SHP77 treated with DMSO at 0.1 percent for 48 hours (cell line): ENCODE measurements at regions not wholly inside any gene's neighbourhood (a gene's known extent, or its start where the extent isn't known, plus 50 kb on each side); places are given as distances from the start of the nearest gene placed in this dataset.

ENCODE experiments used
- DNase-seq: peaks from one replicate; lab custom pipeline; 2025; lab: John Stamatoyannopoulos, UW

- DNase-seq = no peak
Observed at GRCh38 chr6:168155821-168156741, 77.1 kb upstream of the FRMD1 start.

- DNase-seq = no peak
Observed at GRCh38 chr6:168155193-168155592, 76.2 kb upstream of the FRMD1 start.

- DNase-seq = no peak
Observed at GRCh38 chr6:168154263-168154917, 75.4 kb upstream of the FRMD1 start.

GRCh38 chr6:168153553-168153952 lies 74.5 kb upstream of the FRMD1 start:
- DNase-seq = no peak

GRCh38 chr6:168152980-168153379 lies 74.0 kb upstream of the FRMD1 start:
- DNase-seq = no peak

DNA sequence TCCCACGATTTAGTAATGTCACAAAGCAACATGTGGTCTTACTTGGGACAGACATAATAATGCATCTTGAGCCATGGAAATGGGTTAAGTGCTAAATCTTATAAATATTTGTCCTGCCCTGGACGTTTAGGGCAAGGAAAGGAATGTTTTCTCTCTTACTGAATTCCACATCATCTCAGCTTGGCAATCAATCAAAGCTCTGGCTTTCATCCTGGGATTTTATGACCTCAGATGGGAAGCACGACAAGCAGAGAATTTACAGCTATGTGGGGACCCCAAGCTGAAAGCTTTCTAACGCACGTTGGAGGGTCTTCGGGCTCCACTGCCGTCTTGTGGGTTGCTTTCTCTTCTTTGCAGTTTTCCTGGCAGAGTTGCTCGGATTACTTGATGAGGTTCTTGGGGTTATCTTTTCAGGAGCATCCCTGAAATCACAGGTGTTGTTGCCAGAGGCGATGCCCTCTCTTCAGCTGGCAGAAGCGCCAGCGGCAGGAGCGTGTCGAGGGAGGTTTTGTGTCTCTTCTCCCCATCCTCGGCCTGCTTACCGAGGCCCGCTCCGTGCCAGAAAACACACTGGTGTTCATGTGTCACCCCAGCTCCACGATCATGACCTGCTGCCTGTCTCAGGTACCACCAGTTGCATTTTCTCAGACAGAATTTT lies 73.4 kb upstream of the FRMD1 start:
- no peak for DNase-seq

DNA sequence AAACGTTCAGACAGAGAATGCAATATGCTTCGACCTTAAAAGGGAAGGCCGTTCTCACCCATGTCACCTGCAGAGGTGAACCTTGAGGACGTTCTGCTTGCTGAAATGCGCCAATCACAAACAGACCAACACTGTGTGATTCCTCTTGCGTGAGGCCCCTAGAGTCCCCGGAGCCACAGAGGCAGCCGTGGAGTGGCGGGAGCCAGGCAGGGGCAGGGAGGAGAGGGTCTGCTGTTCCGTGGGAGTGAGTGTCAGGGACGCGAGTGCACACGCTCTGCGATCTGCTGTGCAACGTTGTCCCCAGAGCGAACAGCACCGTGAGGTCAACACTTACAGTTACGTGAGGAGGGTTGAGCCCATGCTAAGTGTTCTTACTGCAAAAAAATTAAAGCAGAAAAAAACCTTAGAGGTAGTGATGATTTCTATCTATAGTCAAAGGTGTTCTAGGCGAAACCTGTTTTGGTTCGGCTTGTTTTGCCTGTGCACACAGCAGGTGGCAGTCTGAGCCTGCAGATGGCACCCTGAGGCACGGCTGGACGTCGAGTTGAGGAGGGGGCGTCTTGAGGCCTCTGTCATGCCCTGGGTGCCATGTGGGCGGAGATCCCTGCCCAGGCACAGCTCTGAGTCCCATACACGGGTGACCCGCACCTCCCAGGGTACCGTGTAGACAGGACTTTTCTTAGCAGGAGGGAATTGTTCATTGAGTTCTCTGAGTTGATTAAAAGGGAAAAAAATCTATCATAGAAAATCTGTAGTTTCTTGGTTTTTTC lies 71.7 kb upstream of the FRMD1 start:
- DNase-seq = no peak

DNA sequence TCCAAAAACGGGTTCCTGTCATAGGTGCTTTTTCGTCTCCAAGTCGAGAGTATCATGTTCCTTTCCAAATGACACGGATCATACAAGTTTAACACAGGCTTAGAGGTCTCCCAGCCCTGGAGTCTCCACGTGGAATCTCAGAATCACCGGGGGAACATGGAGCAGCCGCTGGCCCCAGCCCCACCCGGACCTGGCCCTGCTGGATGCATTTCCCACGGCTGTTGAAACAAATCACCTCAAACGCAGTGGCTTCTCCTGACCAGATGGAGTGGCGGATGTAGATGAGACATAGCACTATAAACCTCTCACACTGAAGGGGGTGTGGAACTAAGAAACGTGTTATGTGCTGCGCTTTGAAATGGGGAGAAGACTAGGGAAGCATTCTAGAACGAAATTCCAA lies 70.0 kb upstream of the FRMD1 start:
- no peak for DNase-seq

DNA sequence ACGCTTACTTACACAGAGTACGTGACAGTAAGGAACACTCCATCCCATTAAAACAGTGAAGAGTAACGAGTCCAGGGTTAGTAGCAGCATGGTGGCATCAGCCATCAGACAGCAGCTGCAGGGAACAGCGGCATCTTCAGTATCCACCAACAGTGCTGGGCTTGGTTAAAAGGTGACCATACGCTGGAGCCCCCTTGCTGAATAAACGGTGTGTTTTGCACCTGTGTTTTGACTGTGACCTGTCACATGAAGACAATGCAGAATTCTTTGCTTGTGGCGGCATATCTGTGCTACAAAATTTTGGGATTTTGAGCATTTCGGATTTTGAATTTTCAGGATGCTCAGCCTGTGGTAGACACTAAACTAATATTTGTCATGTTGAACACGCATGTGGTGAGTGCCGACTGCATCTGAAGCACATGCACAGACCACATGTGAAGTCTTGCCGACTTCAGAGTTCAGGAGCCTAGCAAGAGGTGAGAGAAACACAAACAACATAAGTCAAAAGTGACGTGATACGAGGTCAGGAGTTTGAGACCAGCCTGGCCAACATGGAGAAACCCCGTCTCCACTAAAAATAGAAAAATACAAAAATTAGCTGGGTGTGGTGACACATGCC lies 69.3 kb upstream of the FRMD1 start:
- no peak for DNase-seq

DNA sequence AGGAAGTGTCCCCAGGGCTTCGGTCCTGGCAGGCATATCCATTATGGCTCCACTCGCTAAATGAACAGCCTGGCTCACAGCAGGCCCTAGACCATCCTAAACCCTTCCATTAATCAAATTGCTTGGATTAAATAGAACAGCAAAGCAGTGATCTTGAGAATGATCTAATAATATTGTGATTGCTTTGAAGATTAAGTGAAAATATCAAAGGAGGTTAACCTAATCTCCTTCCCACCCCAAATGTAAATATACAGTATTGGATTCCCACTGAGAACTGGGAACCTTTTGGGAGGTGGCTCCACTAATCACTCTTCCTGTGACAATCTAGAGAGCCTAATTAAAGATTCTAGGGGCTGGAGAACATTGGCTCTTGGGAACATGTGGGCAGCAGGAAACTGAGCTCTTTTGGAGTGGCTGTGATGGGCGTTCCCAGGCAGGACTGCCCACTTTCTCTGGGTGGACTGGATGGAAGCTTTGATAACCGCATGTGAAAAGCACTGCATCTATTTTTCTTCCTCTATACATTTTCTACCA lies 68.3 kb upstream of the FRMD1 start:
- no peak for DNase-seq

GRCh38 chr6:168145747-168146596 lies 67.0 kb upstream of the FRMD1 start:
- DNase-seq = no peak

GRCh38 chr6:168139121-168139520 lies 60.1 kb upstream of the FRMD1 start:
- DNase-seq = no peak

DNA sequence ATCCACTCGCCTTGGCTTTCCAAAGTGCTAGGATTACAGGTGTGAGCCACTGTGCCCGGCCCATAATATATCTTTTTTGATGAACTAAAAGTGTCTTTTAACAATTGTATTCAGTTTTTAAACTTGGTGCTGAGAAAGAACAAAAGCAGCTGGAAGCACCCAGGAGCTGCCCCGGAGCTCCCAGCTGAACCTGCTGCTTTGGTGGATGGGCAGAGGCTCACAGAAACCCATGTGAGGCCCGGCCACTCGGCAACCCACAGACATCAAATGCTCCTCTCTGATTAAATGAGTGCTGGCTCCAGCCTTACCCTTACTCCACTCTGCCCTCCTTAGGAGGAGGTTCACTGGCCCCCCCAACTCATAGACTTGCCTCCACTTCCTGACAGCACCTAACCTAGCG lies 59.4 kb upstream of the FRMD1 start:
- DNase-seq = no peak

DNA sequence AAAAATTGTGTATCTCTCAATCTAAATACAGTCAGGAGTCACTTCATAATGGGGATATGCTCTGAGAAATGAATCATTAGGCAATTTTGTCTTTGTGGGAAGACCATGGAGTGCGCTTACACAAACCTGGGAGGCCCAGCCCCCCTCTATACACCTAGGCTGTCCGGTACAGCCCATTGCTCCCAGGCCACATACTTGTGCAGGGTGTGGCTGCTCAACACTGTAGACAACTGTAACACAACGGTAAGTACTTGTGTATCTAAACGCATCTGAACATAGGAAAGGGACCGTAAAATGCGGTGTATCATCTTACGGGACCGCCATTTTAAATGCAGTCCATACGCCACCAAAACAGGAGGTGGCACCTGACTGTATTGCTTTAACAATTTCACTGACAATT lies 58.0 kb upstream of the FRMD1 start:
- DNase-seq = no peak

GRCh38 chr6:168136622-168137021 lies 57.6 kb upstream of the FRMD1 start:
- DNase-seq = no peak

DNA sequence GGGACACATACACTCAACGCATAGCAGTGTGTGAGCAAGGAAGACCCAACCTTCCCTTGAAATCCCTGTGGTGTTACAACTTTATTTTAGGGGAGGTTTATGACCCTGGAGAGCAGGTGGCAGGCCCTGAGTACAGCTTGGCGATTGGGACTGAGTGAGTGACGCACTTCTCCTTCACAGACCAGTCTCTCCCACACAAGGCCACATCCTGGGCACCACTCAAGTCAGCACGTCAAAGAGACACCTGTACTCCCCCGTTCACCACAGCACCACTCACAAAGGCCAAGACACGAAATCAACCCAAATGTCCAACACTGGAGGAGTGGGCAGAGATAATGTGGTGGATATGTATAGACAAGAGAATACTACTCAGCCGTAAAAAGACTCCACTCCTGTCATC lies 57.0 kb upstream of the FRMD1 start:
- no peak for DNase-seq

GRCh38 chr6:168134560-168135201 lies 55.7 kb upstream of the FRMD1 start:
- DNase-seq = no peak

- DNase-seq = no peak
Observed at GRCh38 chr6:168133687-168134559, 54.9 kb upstream of the FRMD1 start.

- DNase-seq = no peak
Observed at GRCh38 chr6:168133168-168133561, 54.2 kb upstream of the FRMD1 start.
